Uterus (tissue), 3 donors: ENCODE measurements at regions not wholly inside any gene's neighbourhood (a gene's known extent, or its start where the extent isn't known, plus 50 kb on each side); places are given as distances from the start of the nearest gene placed in this dataset.

ENCODE experiments used
- DNase-seq, 2 donors: peaks; one replicate each; pipeline ENCODE4 v3.0.0-alpha.2; 2019 to 2020
- H3K27ac ChIP-seq, 2 donors: fragments of 200-600 bp; sonication (generic); 1 replicate in 1 of 2; 2 replicates in 1 of 2; pipeline ENCODE4 v1.5.1; 2016 to 2018
- H3K27me3 ChIP-seq, 2 donors: fragments of 200-600 bp; sonication (generic); one replicate each; pipeline ENCODE4 v1.5.1; 2018 to 2019; ENCODE audit warnings: control low read depth in 1 of 2
- H3K36me3 ChIP-seq, 2 donors: fragments of 200-600 bp; sonication (generic); one replicate each; pipeline ENCODE4 v1.5.1; 2019; ENCODE audit warnings: control low read depth in 1 of 2
- H3K4me1 ChIP-seq, 2 donors: fragments of 200-600 bp; sonication (generic); one replicate each; pipeline ENCODE4 v1.5.1; 2018 to 2019; ENCODE audit warnings: control low read depth in 1 of 2
- H3K4me3 ChIP-seq, 2 donors: fragments of 200-600 bp; sonication (generic); 1 replicate in 1 of 2; 2 replicates in 1 of 2; pipeline ENCODE4 v1.5.1; 2018 to 2019; ENCODE audit warnings: mild to moderate bottlenecking in 1 of 2
- H3K9me3 ChIP-seq, 2 donors: fragments of 200-600 bp; sonication (generic); one replicate each; pipeline ENCODE4 v1.5.1; 2019; ENCODE audit warnings: control low read depth in 1 of 2
- CTCF ChIP-seq, 4 experiments: fragments of 200-600 bp in 2 of 4; fragments of 450-650 bp in 2 of 4; sonication (generic) in 2 of 4; IDR thresholded peaks; one replicate each; pipeline ENCODE4 v1.5.1; 2016 to 2019; ENCODE audit warnings: antibody characterized with exemption in 4 of 4, mild to moderate bottlenecking in 2 of 4, moderate library complexity in 1 of 4
- POLR2A ChIP-seq, 2 donors: fragments of 450-650 bp; IDR thresholded peaks; one replicate each; pipeline ENCODE4 v1.6.1; 2016; ENCODE audit warnings: antibody characterized with exemption in 2 of 2, mild to moderate bottlenecking in 1 of 2, moderate library complexity in 1 of 2
- intact Hi-C: fragments of 100-400 bp; cut with DNase I; formaldehyde crosslinking; loops from one replicate; pipeline ENCODE4 v1.15.1; 2023; ENCODE audit warnings: low total_unique reads
- donor health status: DM: yes; HTN: yes; CAD: no.

DNA sequence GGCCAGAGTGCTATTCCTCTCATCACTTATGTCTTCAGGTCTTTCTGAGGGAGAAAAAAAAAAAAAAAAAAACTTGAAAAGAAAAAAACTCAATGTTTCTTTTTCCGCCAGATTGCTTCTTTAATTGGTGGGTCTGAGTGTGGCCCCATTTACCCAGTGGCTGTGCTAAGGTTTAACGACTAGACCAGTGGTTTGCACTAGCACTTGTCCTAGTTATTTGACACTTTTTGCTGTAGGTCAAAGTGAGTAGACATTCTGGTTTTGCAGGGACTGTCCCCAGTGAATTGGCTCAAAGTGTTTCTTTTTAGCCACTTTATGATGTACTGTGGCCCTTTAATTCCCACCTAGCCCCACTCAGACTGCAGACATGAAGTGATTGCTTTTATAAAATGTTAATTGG is 273.3 kb downstream of the PTEN start:
- intact Hi-C loops = no loop called here
- no peak for DNase-seq
- Histone ChIP-seq H3K27me3 (no peaks in the 10 kb centered on the region), H3K4me3 (no peak overlapping the region), H3K4me1 (no peaks in the 10 kb centered on the region), H3K36me3 (no peaks in the 10 kb centered on the region), H3K9me3 (no peaks in the 10 kb centered on the region), H3K27ac (no peak overlapping the region)
- TF ChIP-seq CTCF (IDR thresholded peaks at IDR 0.05) (no peak), POLR2A (IDR thresholded peaks at IDR 0.05) (no peak)

- no peak overlapping the region for H3K27ac ChIP-seq
- no peak for DNase-seq
- H3K4me3 ChIP-seq = no peak overlapping the region
- H3K4me1 ChIP-seq = no peaks in the 10 kb centered on the region
- H3K27me3 ChIP-seq = no peaks in the 10 kb centered on the region
- no peaks in the 10 kb centered on the region for H3K36me3 ChIP-seq
- TF ChIP-seq POLR2A (IDR thresholded peaks at IDR 0.05) = no peak
- TF ChIP-seq CTCF (IDR thresholded peaks at IDR 0.05) = no peak
- intact Hi-C loops = no loop called here
- no peaks in the 10 kb centered on the region for H3K9me3 ChIP-seq
Measured at GRCh38 chr10:88138319-88138848, 275.0 kb downstream of the PTEN start.

DNA sequence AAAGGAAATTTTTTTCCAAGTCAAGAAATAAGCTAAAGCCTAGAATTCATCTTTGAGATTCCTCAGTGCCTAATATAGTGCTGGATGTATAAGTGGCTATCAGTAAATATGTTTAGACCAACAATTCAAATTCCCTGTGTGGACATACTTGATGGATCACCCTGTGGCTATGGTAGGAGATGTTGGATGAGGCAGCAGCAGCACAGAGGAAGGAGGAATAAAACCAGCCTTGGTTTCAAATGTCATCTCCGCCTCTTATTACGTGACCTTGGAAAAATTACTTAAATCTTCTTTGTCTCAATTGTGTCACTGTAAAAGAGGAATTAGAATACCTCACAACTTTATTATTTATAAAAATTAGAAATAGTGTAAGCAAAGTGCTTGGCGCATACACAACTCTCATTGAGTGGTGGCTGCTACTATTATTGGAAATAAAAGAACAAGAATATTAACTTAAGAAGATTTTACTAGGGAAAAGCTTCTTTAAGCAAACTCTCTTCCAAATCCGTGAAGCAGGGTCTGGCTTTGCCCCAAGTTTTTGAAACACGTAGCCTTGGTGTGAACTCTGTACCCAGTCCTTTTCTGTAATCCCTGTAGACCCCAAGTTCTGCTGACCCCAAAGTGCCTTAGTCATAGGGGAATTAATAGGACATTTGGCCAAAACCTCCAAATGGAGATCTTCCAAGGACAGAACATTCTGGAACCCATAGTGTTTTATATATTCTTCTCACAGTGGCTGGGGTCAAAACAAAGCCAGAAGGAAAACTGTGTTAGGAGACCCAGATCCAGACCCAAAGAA is 283.8 kb downstream of the PTEN start:
- DNase-seq = peak; percentile 54 to 60
- intact Hi-C loops = no loop called here
- no peaks in the 10 kb centered on the region for H3K36me3 ChIP-seq
- no peaks in the 10 kb centered on the region for H3K27me3 ChIP-seq
- H3K4me3 ChIP-seq = no peak overlapping the region
- H3K27ac ChIP-seq = peak overlapping the region; percentile 29 to 66
- no peaks in the 10 kb centered on the region for H3K4me1 ChIP-seq
- TF ChIP-seq CTCF (IDR thresholded peaks at IDR 0.05) = no peak
- no peak for TF ChIP-seq POLR2A (IDR thresholded peaks at IDR 0.05)
- H3K9me3 ChIP-seq = no peaks in the 10 kb centered on the region

- H3K4me3 ChIP-seq = no peak overlapping the region
- no peak for DNase-seq
- no peak overlapping the region for H3K27ac ChIP-seq
- intact Hi-C loops = no loop called here
- H3K9me3 ChIP-seq = no peaks in the 10 kb centered on the region
- TF ChIP-seq CTCF (IDR thresholded peaks at IDR 0.05) (no peak), POLR2A (IDR thresholded peaks at IDR 0.05) (no peak)
- no peaks in the 10 kb centered on the region for H3K36me3 ChIP-seq
- no peaks in the 10 kb centered on the region for H3K4me1 ChIP-seq
- no peaks in the 10 kb centered on the region for H3K27me3 ChIP-seq
Measured at GRCh38 chr10:88149906-88150305, 286.5 kb downstream of the PTEN start.

DNA sequence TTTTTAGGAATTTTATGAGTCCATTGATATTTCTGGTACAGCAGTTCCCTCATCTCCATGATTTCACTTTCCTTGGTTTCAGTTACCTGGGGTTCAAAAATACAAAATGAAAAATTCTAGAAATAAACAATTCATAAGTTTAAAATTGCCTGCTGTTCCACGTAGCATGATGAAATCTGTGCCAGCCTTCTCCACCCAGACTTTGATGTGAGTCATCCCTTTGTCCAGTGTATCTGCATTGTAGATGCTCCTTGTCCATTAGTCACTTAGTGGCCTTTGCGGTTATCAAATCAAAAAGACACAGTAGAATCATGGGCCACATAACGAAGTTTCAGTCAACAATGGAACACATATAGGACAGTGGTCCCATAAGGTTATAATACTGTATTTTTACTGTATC is 286.9 kb downstream of the PTEN start:
- Histone ChIP-seq H3K9me3 (no peaks in the 10 kb centered on the region), H3K36me3 (no peaks in the 10 kb centered on the region), H3K4me1 (no peaks in the 10 kb centered on the region), H3K27ac (no peak overlapping the region), H3K4me3 (no peak overlapping the region), H3K27me3 (no peaks in the 10 kb centered on the region)
- intact Hi-C loops = no loop called here
- DNase-seq = no peak
- TF ChIP-seq CTCF (IDR thresholded peaks at IDR 0.05) (no peak), POLR2A (IDR thresholded peaks at IDR 0.05) (no peak)
